Right renal cortex interstitium (tissue), 3 donors: ENCODE measurements at regions not wholly inside any gene's neighbourhood (a gene's known extent, or its start where the extent isn't known, plus 50 kb on each side); places are given as distances from the start of the nearest gene placed in this dataset.
A peak's percentile ranks its signal among the peaks of the same experiment; 100 is the strongest.

ENCODE experiments used
- DNase-seq, 3 donors: peaks; one replicate each; pipeline ENCODE4 v3.0.0-alpha.2; 2013; ENCODE audit warnings: low read depth in 3 of 3, low spot score in 2 of 3

- no peak for DNase-seq
Observed at GRCh38 chr3:19093084-19093483, 55.2 kb upstream of the KCNH8 start.

- no peak for DNase-seq
Observed at GRCh38 chr3:19077388-19077787, 70.9 kb upstream of the KCNH8 start.

GRCh38 chr3:19075037-19075436 is 73.3 kb upstream of the KCNH8 start:
- DNase-seq = no peak

- no peak for DNase-seq
Observed at GRCh38 chr3:19074257-19074900, 73.9 kb upstream of the KCNH8 start.

- DNase-seq = no peak
Observed at GRCh38 chr3:19073341-19074105, 74.8 kb upstream of the KCNH8 start.

GRCh38 chr3:19070325-19070724 is 78.0 kb upstream of the KCNH8 start:
- DNase-seq = no peak

- peak in 1 of 3 donors; percentile 10 for DNase-seq
Observed at GRCh38 chr3:19065027-19065426, 83.3 kb upstream of the KCNH8 start.

GRCh38 chr3:19063936-19064335 is 84.4 kb upstream of the KCNH8 start:
- DNase-seq = no peak

GRCh38 chr3:19060404-19060803 is 87.9 kb upstream of the KCNH8 start:
- DNase-seq = no peak

GRCh38 chr3:19052874-19053273 is 95.4 kb upstream of the KCNH8 start:
- DNase-seq = no peak

- DNase-seq = no peak
Observed at GRCh38 chr3:19046440-19046839, 101.9 kb upstream of the KCNH8 start.

- no peak for DNase-seq
Observed at GRCh38 chr3:19030522-19030839, 117.8 kb upstream of the KCNH8 start.

- no peak for DNase-seq
Observed at GRCh38 chr3:19029837-19030521, 118.3 kb upstream of the KCNH8 start.

GRCh38 chr3:19025441-19025840 is 122.9 kb upstream of the KCNH8 start:
- no peak for DNase-seq

GRCh38 chr3:19022546-19022945 is 125.8 kb upstream of the KCNH8 start:
- no peak for DNase-seq

- no peak for DNase-seq
Observed at GRCh38 chr3:19016851-19017250, 131.5 kb upstream of the KCNH8 start.

GRCh38 chr3:19013879-19014278 is 134.4 kb upstream of the KCNH8 start:
- no peak for DNase-seq

GRCh38 chr3:19012846-19013245 is 135.5 kb upstream of the KCNH8 start:
- DNase-seq = no peak

- no peak for DNase-seq
Observed at GRCh38 chr3:19002606-19003005, 145.7 kb upstream of the KCNH8 start.

GRCh38 chr3:18998069-18998468 is 150.2 kb upstream of the KCNH8 start:
- no peak for DNase-seq

GRCh38 chr3:18992709-18993108 is 155.6 kb upstream of the KCNH8 start:
- no peak for DNase-seq

- no peak for DNase-seq
Observed at GRCh38 chr3:18989237-18989795, 159.0 kb upstream of the KCNH8 start.
